HCT116 (cell line): ENCODE measurements at regions not wholly inside any gene's neighbourhood (a gene's known extent, or its start where the extent isn't known, plus 50 kb on each side); places are given as distances from the start of the nearest gene placed in this dataset.

ENCODE experiments used
- ATAC-seq: fragments of 200-7000 bp; cut with Tn5 transposase; 2 replicates; pipeline ENCODE4 v1.9.1; 2020; ENCODE audit warnings: mild to moderate bottlenecking, moderate library complexity
- BruUV-seq: library from RNA; stranded (reverse); fragments of 400-500 nt; replicated peaks from 2 replicates; lab custom pipeline; 2021; lab: Mats Ljungman, UMichigan
- CTCF ChIA-PET: fragments of 300-600 bp; sonication (Branson Sonifier 250); formaldehyde crosslinking; loops from one replicate; lab custom pipeline; 2021; ENCODE audit warnings: antibody characterized with exemption; lab: Charles Lee
- POLR2A ChIA-PET: fragments of 300-600, 350-600 bp; sonication (Branson Sonifier 250); formaldehyde crosslinking; loops from one replicate; lab custom pipeline; 2021; ENCODE audit warnings: antibody characterized with exemption; lab: Charles Lee
- RAD21 ChIA-PET, 2 experiments: fragments of 300-600 bp; sonication (Branson Sonifier 250); formaldehyde crosslinking; loops; one replicate each; lab custom pipeline; 2023; ENCODE audit warnings: low total read pairs in 2 of 2; ENCODE audit not compliant: uncharacterized antibody in 2 of 2, unreplicated experiment in 2 of 2, low non-redundant PET in 1 of 2; lab: Charles Lee
- DNase-seq: peaks from one replicate; pipeline ENCODE4 v3.0.0-alpha.2; 2010; ENCODE audit warnings: low read depth, low spot score
- H2AFZ ChIP-seq: fragments of 200-600 bp; shearing (Covaris generic), sonication (generic); 2 replicates; pipeline ENCODE4 v1.6.1; 2017; ENCODE audit warnings: low read depth, mixed run types, mixed read lengths, antibody characterized with exemption, low read length; ENCODE audit not compliant: poor library complexity, severe bottlenecking
- H3K27ac ChIP-seq: 2 replicates; pipeline ENCODE4 v1.5.1; 2012; ENCODE audit warnings: low read depth, low read length
- H3K27me3 ChIP-seq: fragments of 200-600 bp; sonication (generic); 2 replicates; pipeline ENCODE4 v1.6.1; 2016; ENCODE audit warnings: mixed run types, low read length, mixed read lengths; ENCODE audit not compliant: insufficient read depth
- H3K36me3 ChIP-seq, 2 experiments: fragments of 200-500 bp in 1 of 2; fragments of 200-600 bp in 1 of 2; sonication (Bioruptor generic) in 1 of 2; sonication (generic) in 1 of 2; 2 replicates each; pipeline versions ENCODE4 v1.5.1 to v1.6.1; 2014 to 2016; ENCODE audit warnings: low read length in 2 of 2, inconsistent platforms in 1 of 2, mixed read lengths in 1 of 2, mixed run types in 1 of 2; ENCODE audit not compliant: insufficient read depth in 2 of 2, control insufficient read depth in 1 of 2
- H3K4me1 ChIP-seq, 2 experiments: fragments of 200-600 bp in 1 of 2; sonication (generic) in 1 of 2; 2 replicates each; pipeline versions ENCODE4 v1.5.1 to v1.6.1; 2012 to 2017; ENCODE audit warnings: low read length in 2 of 2, inconsistent platforms in 1 of 2, mild to moderate bottlenecking in 1 of 2, mixed read lengths in 1 of 2, mixed run types in 1 of 2, moderate library complexity in 1 of 2; ENCODE audit not compliant: insufficient read depth in 2 of 2, control insufficient read depth in 1 of 2
- H3K4me2 ChIP-seq: fragments of 200-600 bp; sonication (generic); 2 replicates; pipeline ENCODE4 v1.6.1; 2017; ENCODE audit warnings: mixed run types, low read length, mixed read lengths
- H3K4me3 ChIP-seq, 2 experiments: fragments of 200-600 bp in 1 of 2; sonication (generic) in 1 of 2; replicated peaks in 1 of 2; 2 replicates each; pipeline ENCODE4 v1.5.1; 2011 to 2016; ENCODE audit warnings: low read length in 2 of 2, control low read depth in 1 of 2, low read depth in 1 of 2, mild to moderate bottlenecking in 1 of 2, mixed read lengths in 1 of 2, mixed run types in 1 of 2
- H3K79me2 ChIP-seq: fragments of 200-600 bp; sonication (generic); 2 replicates; pipeline ENCODE4 v1.6.1; 2017; ENCODE audit warnings: mild to moderate bottlenecking, mixed run types, low read length, moderate library complexity, mixed read lengths; ENCODE audit not compliant: insufficient read depth
- H3K9ac ChIP-seq: fragments of 200-600 bp; sonication (generic); 2 replicates; pipeline ENCODE4 v1.6.1; 2016; ENCODE audit warnings: low read length, mixed read lengths
- H3K9me2 ChIP-seq: fragments of 200-600 bp; sonication (generic), shearing (Covaris generic); 2 replicates; pipeline ENCODE4 v1.6.1; 2017; ENCODE audit warnings: mixed run types, mild to moderate bottlenecking, moderate library complexity; ENCODE audit not compliant: insufficient read depth
- H3K9me3 ChIP-seq, 2 experiments: fragments of 200-500 bp in 1 of 2; fragments of 200-600 bp in 1 of 2; sonication (Bioruptor generic) in 1 of 2; sonication (generic) in 1 of 2; 2 replicates each; pipeline ENCODE4 v1.6.1; 2014 to 2017; ENCODE audit warnings: low read length in 2 of 2, mixed read lengths in 2 of 2, inconsistent platforms in 1 of 2, low read depth in 1 of 2, mild to moderate bottlenecking in 1 of 2, mixed run types in 1 of 2, moderate library complexity in 1 of 2; ENCODE audit not compliant: control insufficient read depth in 1 of 2, insufficient read depth in 1 of 2
- H4K20me1 ChIP-seq: fragments of 200-600 bp; sonication (generic), shearing (Covaris generic); 2 replicates; pipeline ENCODE4 v1.6.1; 2017; ENCODE audit warnings: mixed run types, mild to moderate bottlenecking, moderate library complexity; ENCODE audit not compliant: insufficient read depth
- ATF3 ChIP-seq: IDR thresholded peaks from 2 replicates; pipeline ENCODE4 v1.6.1; 2012
- CEBPB ChIP-seq: IDR thresholded peaks from 2 replicates; pipeline ENCODE4 v1.6.1; 2012; ENCODE audit warnings: low read depth
- ELF1 ChIP-seq: IDR thresholded peaks from 2 replicates; pipeline ENCODE4 v1.6.1; 2012; ENCODE audit warnings: low read depth, borderline replicate concordance
- EZH2phosphoT487 ChIP-seq: fragments of 200-600 bp; IDR thresholded peaks from 2 replicates; pipeline ENCODE4 v1.6.1; 2018; ENCODE audit warnings: antibody characterized with exemption, borderline replicate concordance
- JUND ChIP-seq: IDR thresholded peaks from 2 replicates; pipeline ENCODE4 v1.6.1; 2012
- POLR2A ChIP-seq: IDR thresholded peaks from 2 replicates; pipeline ENCODE4 v1.7.0; 2011; ENCODE audit warnings: borderline replicate concordance; ENCODE audit not compliant: insufficient read depth, insufficient read length; ENCODE audit errors: extremely low read depth
- POLR2AphosphoS5 ChIP-seq: IDR thresholded peaks from 2 replicates; pipeline ENCODE4 v1.6.1; 2011; ENCODE audit warnings: mild to moderate bottlenecking, low read depth, low read length, moderate library complexity
- REST ChIP-seq: IDR thresholded peaks from 2 replicates; pipeline ENCODE4 v1.6.1; 2012; ENCODE audit warnings: low read depth
- SIN3A ChIP-seq: IDR thresholded peaks from 2 replicates; pipeline ENCODE4 v1.6.1; 2012; ENCODE audit warnings: low read depth
- SP1 ChIP-seq: IDR thresholded peaks from 2 replicates; pipeline ENCODE4 v1.6.1; 2012; ENCODE audit warnings: low read depth
- YY1 ChIP-seq: IDR thresholded peaks from 2 replicates; pipeline ENCODE4 v1.6.1; 2011; ENCODE audit warnings: low read length, low read depth, moderate library complexity, mild to moderate bottlenecking; ENCODE audit not compliant: insufficient replicate concordance; ENCODE audit errors: extremely low read depth
- ZBTB33 ChIP-seq: IDR thresholded peaks from 2 replicates; pipeline ENCODE4 v1.6.1; 2011; ENCODE audit warnings: mild to moderate bottlenecking, low read length, moderate library complexity; ENCODE audit not compliant: insufficient replicate concordance; ENCODE audit errors: extremely low read depth
- ZNF274 ChIP-seq: fragments of 200-500 bp; sonication (Bioruptor generic); IDR thresholded peaks from 2 replicates; pipeline ENCODE4 v1.6.1; 2014; ENCODE audit warnings: mild to moderate bottlenecking, low read depth, low read length, inconsistent platforms
- intact Hi-C: fragments of 100-400 bp; cut with micrococcal nuclease; formaldehyde crosslinking; loops from 2 replicates; pipeline ENCODE4 v1.10.0; 2022

GRCh38 chr4:122065915-122066314, 86.2 kb upstream of the BLTP1 start:
- H3K79me2 ChIP-seq = no peaks in the 10 kb centered on the region
- H4K20me1 ChIP-seq = no peaks in the 10 kb centered on the region
- H3K27me3 ChIP-seq = no peaks in the 10 kb centered on the region
- ATAC-seq = no peak
- no peaks in the 10 kb centered on the region for H3K9me3 ChIP-seq
- no peak overlapping the region for H3K4me2 ChIP-seq
- H3K4me1 ChIP-seq = no peaks in the 10 kb centered on the region
- H3K9ac ChIP-seq = no peak overlapping the region
- intact Hi-C loops = no loop called here
- RAD21 ChIA-PET = no interaction called here
- CTCF ChIA-PET = no interaction called here
- no peak for TF ChIP-seq JUND
- no peak for TF ChIP-seq SP1
- no peak for TF ChIP-seq SIN3A
- TF ChIP-seq CEBPB = no peak
- TF ChIP-seq ATF3 = no peak
- no peak for TF ChIP-seq ELF1
- no peak for TF ChIP-seq POLR2AphosphoS5
- no TSS peak for BruUV-seq
- no peak overlapping the region for H3K27ac ChIP-seq
- H2AFZ ChIP-seq = no peak overlapping the region
- POLR2A ChIA-PET = no interaction called here
- H3K9me2 ChIP-seq = no peaks in the 10 kb centered on the region
- H3K4me3 ChIP-seq = no peak overlapping the region
- DNase-seq = no peak
- no peaks in the 10 kb centered on the region for H3K36me3 ChIP-seq

GRCh38 chr4:122065149-122065548, 87.0 kb upstream of the BLTP1 start:
- Histone ChIP-seq H3K36me3 (no peaks in the 10 kb centered on the region), H4K20me1 (no peaks in the 10 kb centered on the region), H3K4me3 (no peak overlapping the region), H3K27ac (no peak overlapping the region), H2AFZ (no peak overlapping the region), H3K9ac (no peak overlapping the region), H3K4me1 (no peaks in the 10 kb centered on the region), H3K9me2 (no peaks in the 10 kb centered on the region), H3K27me3 (no peaks in the 10 kb centered on the region), H3K79me2 (no peaks in the 10 kb centered on the region), H3K9me3 (no peaks in the 10 kb centered on the region), H3K4me2 (no peak overlapping the region)
- ChIA-PET RAD21 (no interaction called here), CTCF (no interaction called here), POLR2A (no interaction called here)
- ATAC-seq = no peak
- DNase-seq = no peak
- intact Hi-C loops = no loop called here
- no TSS peak for BruUV-seq
- no peak for TF ChIP-seq REST
- no peak for TF ChIP-seq EZH2phosphoT487
- TF ChIP-seq YY1 = no peak
- TF ChIP-seq ZBTB33 = no peak
- no peak for TF ChIP-seq ATF3
- no peak for TF ChIP-seq POLR2AphosphoS5
- no peak for TF ChIP-seq POLR2A
- TF ChIP-seq ZNF274 = no peak
